ENCODE measurements at regions not wholly inside any gene's neighbourhood (a gene's known extent, or its start where the extent isn't known, plus 50 kb on each side); places are given as distances from the start of the nearest gene placed in this dataset.

DNA sequence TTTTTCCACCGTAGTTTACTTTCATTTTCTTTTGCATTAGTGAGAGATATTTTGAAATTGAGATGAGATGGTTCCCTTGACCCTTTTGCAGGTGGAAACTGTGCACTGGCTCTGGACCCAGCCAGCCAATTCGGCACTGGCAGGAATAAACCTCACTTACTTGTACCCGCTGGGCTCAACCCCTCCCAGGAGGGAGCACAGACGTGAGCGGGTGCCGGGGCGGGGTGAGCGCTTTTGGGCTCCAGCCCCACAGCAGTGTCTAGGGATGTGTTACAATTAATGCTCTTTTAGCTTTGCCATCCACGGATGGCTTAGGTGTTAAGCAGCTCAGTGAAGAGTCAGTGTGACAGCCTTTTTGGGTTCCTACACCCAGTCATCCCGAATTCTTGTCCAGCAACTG lies 766.1 kb upstream of the CHD1 start:
- Mint-ChIP-seq H3K27ac (ENCODE audit: low read depth, unreplicated experiment) (no peak overlapping the region), H3K4me1 (ENCODE audit: insufficient read depth, unreplicated experiment) (no peaks in the 10 kb centered on the region), H3K36me3 (ENCODE audit: insufficient read depth, unreplicated experiment) (no peaks in the 10 kb centered on the region), H3K4me3 (ENCODE audit: unreplicated experiment) (no peak overlapping the region), H3K27me3 (ENCODE audit: insufficient read depth, unreplicated experiment) (peaks cover 13% of the 10 kb centered on the region), H3K9me3 (ENCODE audit: unreplicated experiment) (no peaks in the 10 kb centered on the region)
- TF ChIP-seq, protein P1, sequence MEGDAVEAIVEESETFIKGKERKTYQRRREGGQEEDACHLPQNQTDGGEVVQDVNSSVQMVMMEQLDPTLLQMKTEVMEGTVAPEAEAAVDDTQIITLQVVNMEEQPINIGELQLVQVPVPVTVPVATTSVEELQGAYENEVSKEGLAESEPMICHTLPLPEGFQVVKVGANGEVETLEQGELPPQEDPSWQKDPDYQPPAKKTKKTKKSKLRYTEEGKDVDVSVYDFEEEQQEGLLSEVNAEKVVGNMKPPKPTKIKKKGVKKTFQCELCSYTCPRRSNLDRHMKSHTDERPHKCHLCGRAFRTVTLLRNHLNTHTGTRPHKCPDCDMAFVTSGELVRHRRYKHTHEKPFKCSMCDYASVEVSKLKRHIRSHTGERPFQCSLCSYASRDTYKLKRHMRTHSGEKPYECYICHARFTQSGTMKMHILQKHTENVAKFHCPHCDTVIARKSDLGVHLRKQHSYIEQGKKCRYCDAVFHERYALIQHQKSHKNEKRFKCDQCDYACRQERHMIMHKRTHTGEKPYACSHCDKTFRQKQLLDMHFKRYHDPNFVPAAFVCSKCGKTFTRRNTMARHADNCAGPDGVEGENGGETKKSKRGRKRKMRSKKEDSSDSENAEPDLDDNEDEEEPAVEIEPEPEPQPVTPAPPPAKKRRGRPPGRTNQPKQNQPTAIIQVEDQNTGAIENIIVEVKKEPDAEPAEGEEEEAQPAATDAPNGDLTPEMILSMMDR (IDR thresholded peaks at IDR 0.05; ENCODE audit: unreplicated experiment): no peak
- intact Hi-C loops (cut with micrococcal nuclease): no loop called here
- POLR2A ChIA-PET: no interaction called here
- DNase-seq (ENCODE audit: unreplicated experiment): no peak
- CTCF ChIA-PET: interaction anchor here (0.7 kb wide), 1 partner anchor 9 kb away, joined by 3 read pairs; no protein-coding TSS in a partner anchor
- BruUV-seq (replicated peaks): no TSS peak

DNA sequence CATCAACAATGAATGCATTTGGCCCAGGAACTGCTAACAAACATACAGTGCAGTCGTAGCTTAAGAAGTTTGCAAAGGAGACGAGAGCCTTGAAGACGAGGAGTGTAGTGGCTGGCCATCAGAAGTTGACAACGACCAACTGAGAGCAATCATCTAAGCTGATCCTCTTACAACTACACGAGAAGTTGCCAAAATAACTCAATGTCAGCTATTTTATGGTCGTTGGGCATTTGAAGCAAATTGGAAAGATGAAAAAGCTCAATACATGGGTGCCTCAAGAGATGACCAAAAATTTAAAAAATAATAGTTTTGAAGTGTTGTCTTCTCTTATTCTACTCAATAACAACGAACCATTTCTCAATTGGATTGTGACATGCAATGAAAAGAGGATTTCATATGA lies 757.7 kb upstream of the CHD1 start:
- CTCF ChIA-PET: no interaction called here
- DNase-seq (ENCODE audit: unreplicated experiment): no peak

DNA sequence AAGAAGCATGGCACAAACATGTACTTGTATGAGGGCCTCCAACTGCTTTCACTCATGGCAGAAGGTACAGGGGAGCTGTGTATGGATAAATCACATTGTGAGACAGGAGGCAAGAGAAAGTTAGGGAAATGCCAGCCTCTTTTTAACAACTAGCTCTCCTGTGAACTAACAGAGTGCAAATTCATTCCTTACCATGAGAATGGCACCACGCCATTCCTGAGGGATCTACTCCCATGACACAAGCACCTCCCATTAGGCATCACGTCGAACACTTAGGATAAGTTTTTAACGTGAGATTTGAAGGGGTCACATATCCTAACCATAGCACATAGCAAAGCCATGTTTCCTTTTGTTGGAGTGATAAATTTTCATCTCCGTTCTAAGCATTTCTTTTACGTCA lies 747.2 kb upstream of the CHD1 start:
- Mint-ChIP-seq H3K4me1 (ENCODE audit: insufficient read depth, unreplicated experiment) (no peaks in the 10 kb centered on the region), H3K36me3 (ENCODE audit: insufficient read depth, unreplicated experiment) (no peaks in the 10 kb centered on the region), H3K27me3 (ENCODE audit: insufficient read depth, unreplicated experiment) (peaks cover 74% of the 10 kb centered on the region), H3K4me3 (ENCODE audit: unreplicated experiment) (no peak overlapping the region), H3K9me3 (ENCODE audit: unreplicated experiment) (no peaks in the 10 kb centered on the region), H3K27ac (ENCODE audit: low read depth, unreplicated experiment) (no peak overlapping the region)
- TF ChIP-seq, protein P1 (IDR thresholded peaks at IDR 0.05; ENCODE audit: unreplicated experiment): no peak
- no peak for DNase-seq (ENCODE audit: unreplicated experiment)
- POLR2A ChIA-PET: no interaction called here
- CTCF ChIA-PET: no interaction called here
- no TSS peak for BruUV-seq (replicated peaks)
- intact Hi-C loops (cut with micrococcal nuclease): no loop called here

More for the DNA sequence above, 757.7 kb upstream of the CHD1 start:
- no peaks in the 10 kb centered on the region for H3K36me3 Mint-ChIP-seq (ENCODE audit: insufficient read depth, unreplicated experiment)
- POLR2A ChIA-PET: no interaction called here
- peaks cover 55% of the 10 kb centered on the region for H3K27me3 Mint-ChIP-seq (ENCODE audit: insufficient read depth, unreplicated experiment)
- no peak overlapping the region for H3K4me3 Mint-ChIP-seq (ENCODE audit: unreplicated experiment)
- BruUV-seq (replicated peaks): no TSS peak
- TF ChIP-seq, protein P1 (IDR thresholded peaks at IDR 0.05; ENCODE audit: unreplicated experiment): no peak
- intact Hi-C loops (cut with micrococcal nuclease): no loop called here
- H3K9me3 Mint-ChIP-seq (ENCODE audit: unreplicated experiment): no peaks in the 10 kb centered on the region
- no peak overlapping the region for H3K27ac Mint-ChIP-seq (ENCODE audit: low read depth, unreplicated experiment)
- H3K4me1 Mint-ChIP-seq (ENCODE audit: insufficient read depth, unreplicated experiment): no peaks in the 10 kb centered on the region

DNA sequence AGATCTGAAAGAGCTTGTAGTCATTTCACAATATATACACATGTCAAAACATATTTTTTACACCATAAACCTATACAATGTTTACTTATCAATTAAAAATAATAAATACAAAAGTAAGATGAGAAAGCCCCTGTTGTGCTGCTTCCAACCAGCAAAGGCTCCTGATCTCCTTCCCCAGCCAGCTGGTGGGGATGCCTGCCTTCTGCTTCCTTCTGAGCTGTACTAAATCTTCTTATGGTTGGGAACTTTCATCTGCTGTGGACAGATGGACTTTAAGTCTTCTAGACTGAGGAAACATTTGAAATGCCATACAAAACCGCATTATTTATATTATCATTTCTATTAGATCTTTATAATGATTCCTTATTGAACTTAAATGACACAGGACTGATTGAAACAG lies 745.3 kb upstream of the CHD1 start:
- H3K9me3 Mint-ChIP-seq (ENCODE audit: unreplicated experiment): no peaks in the 10 kb centered on the region
- peaks cover 71% of the 10 kb centered on the region for H3K27me3 Mint-ChIP-seq (ENCODE audit: insufficient read depth, unreplicated experiment)
- CTCF ChIA-PET: no interaction called here
- TF ChIP-seq, protein P1 (IDR thresholded peaks at IDR 0.05; ENCODE audit: unreplicated experiment): no peak
- no peak overlapping the region for H3K4me3 Mint-ChIP-seq (ENCODE audit: unreplicated experiment)
- H3K36me3 Mint-ChIP-seq (ENCODE audit: insufficient read depth, unreplicated experiment): no peaks in the 10 kb centered on the region
- no TSS peak for BruUV-seq (replicated peaks)
- intact Hi-C loops (cut with micrococcal nuclease): no loop called here
- no peaks in the 10 kb centered on the region for H3K4me1 Mint-ChIP-seq (ENCODE audit: insufficient read depth, unreplicated experiment)
- DNase-seq (ENCODE audit: unreplicated experiment): no peak
- H3K27ac Mint-ChIP-seq (ENCODE audit: low read depth, unreplicated experiment): no peak overlapping the region
- POLR2A ChIA-PET: no interaction called here
